SK-N-MC (cell line): ENCODE measurements at regions not wholly inside any gene's neighbourhood (a gene's known extent, or its start where the extent isn't known, plus 50 kb on each side); places are given as distances from the start of the nearest gene placed in this dataset.

Experiments
- EZH2 ChIP-seq: fragments of 200-600 bp; sonication (generic); IDR thresholded peaks from one replicate; pipeline ENCODE4 v1.6.1; 2017; ENCODE audit warnings: antibody characterized with exemption
- FOXP2 ChIP-seq: optimal IDR thresholded peaks from 2 replicates; pipeline ENCODE3; 2011; ENCODE audit warnings: mild to moderate bottlenecking, moderate library complexity; ENCODE audit not compliant: insufficient read depth; ENCODE audit errors: extremely low read length, control extremely low read depth
- POLR2AphosphoS5 ChIP-seq: IDR thresholded peaks from 2 replicates; pipeline ENCODE4 v1.6.1; 2012; ENCODE audit warnings: mild to moderate bottlenecking, low read depth, low read length, borderline replicate concordance

GRCh38 chr10:100662067-100662466 lies 83.3 kb upstream of the PAX2 start:
- TF ChIP-seq POLR2AphosphoS5 = no peak
- TF ChIP-seq EZH2 = no peak
- TF ChIP-seq FOXP2 = no peak
